Stomach (tissue), 4 donors: ENCODE measurements at regions not wholly inside any gene's neighbourhood (a gene's known extent, or its start where the extent isn't known, plus 50 kb on each side); places are given as distances from the start of the nearest gene placed in this dataset.

Experiments used
- CTCF ChIP-seq, 7 experiments: fragments of 450-650 bp in 4 of 7; fragments of 200-600 bp in 3 of 7; sonication (generic) in 3 of 7; IDR thresholded peaks; one replicate each; pipeline ENCODE4 v1.5.1; 2016 to 2019; ENCODE audit warnings: antibody characterized with exemption in 7 of 7, control low read depth in 2 of 7, mild to moderate bottlenecking in 1 of 7
- EP300 ChIP-seq: sonication (generic); formaldehyde crosslinking; IDR thresholded peaks from one replicate; pipeline ENCODE4 v1.6.1; 2017; ENCODE audit warnings: antibody characterized with exemption
- POLR2A ChIP-seq, 4 donors: fragments of 450-650 bp; IDR thresholded peaks; one replicate each; pipeline ENCODE4 v1.6.1; 2016; ENCODE audit warnings: antibody characterized with exemption in 4 of 4, control low read depth in 2 of 4, mild to moderate bottlenecking in 1 of 4, moderate library complexity in 1 of 4
- POLR2AphosphoS5 ChIP-seq, 3 donors: sonication (generic); formaldehyde crosslinking; IDR thresholded peaks; one replicate each; pipeline ENCODE4 v1.6.1; 2016; ENCODE audit warnings: antibody characterized with exemption in 3 of 3

- TF ChIP-seq CTCF (IDR thresholded peaks at IDR 0.05) (no peak), POLR2A (IDR thresholded peaks at IDR 0.05) (no peak), POLR2AphosphoS5 (IDR thresholded peaks at IDR 0.05) (no peak), EP300 (no peak)
Observed at GRCh38 chr15:39180030-39180429, 400.8 kb upstream of the THBS1 start.
